HFF-Myc (cell line): ENCODE measurements at regions not wholly inside any gene's neighbourhood (a gene's known extent, or its start where the extent isn't known, plus 50 kb on each side); places are given as distances from the start of the nearest gene placed in this dataset.

Source experiments
- DNase-seq: peaks from one replicate; pipeline ENCODE4 v3.0.0-alpha.2; 2011; ENCODE audit warnings: low read depth; ENCODE audit errors: extremely low read depth
- H3K4me3 ChIP-seq: replicated peaks from 2 replicates; pipeline ENCODE4 v1.5.1; 2011; ENCODE audit warnings: low read depth, mild to moderate bottlenecking, control low read depth, low read length
- TF ChIP-seq, protein P1 (sequence below): IDR thresholded peaks from 2 replicates; pipeline ENCODE4 v1.5.1; 2012; ENCODE audit warnings: mild to moderate bottlenecking, low read depth, low read length, control low read depth; ENCODE audit errors: missing control alignments

DNA sequence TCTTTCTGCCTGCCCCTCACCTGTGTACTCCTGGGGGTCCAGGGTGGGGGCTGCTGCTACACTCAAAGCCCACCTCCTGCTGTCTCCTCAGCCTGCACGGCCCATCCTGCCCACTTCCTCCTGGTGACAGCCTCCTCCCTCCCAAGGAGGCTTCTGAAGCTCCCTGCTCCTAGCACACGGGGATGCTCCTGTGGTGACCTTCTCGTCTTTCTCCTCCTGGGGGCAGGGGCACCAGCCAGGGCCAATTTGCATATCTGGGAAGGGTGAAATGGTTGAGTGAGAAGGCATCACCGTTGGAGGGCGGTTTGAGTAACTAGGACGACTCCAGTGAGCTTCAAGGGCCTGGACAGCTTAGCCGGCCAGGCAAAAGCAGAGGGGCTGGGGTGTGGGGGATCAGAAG is 51.9 kb upstream of the COL5A1 start:
- DNase-seq, result no peak
- H3K4me3 ChIP-seq, result no peak overlapping the region
- TF ChIP-seq, protein P1, sequence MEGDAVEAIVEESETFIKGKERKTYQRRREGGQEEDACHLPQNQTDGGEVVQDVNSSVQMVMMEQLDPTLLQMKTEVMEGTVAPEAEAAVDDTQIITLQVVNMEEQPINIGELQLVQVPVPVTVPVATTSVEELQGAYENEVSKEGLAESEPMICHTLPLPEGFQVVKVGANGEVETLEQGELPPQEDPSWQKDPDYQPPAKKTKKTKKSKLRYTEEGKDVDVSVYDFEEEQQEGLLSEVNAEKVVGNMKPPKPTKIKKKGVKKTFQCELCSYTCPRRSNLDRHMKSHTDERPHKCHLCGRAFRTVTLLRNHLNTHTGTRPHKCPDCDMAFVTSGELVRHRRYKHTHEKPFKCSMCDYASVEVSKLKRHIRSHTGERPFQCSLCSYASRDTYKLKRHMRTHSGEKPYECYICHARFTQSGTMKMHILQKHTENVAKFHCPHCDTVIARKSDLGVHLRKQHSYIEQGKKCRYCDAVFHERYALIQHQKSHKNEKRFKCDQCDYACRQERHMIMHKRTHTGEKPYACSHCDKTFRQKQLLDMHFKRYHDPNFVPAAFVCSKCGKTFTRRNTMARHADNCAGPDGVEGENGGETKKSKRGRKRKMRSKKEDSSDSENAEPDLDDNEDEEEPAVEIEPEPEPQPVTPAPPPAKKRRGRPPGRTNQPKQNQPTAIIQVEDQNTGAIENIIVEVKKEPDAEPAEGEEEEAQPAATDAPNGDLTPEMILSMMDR, result no peak

DNA sequence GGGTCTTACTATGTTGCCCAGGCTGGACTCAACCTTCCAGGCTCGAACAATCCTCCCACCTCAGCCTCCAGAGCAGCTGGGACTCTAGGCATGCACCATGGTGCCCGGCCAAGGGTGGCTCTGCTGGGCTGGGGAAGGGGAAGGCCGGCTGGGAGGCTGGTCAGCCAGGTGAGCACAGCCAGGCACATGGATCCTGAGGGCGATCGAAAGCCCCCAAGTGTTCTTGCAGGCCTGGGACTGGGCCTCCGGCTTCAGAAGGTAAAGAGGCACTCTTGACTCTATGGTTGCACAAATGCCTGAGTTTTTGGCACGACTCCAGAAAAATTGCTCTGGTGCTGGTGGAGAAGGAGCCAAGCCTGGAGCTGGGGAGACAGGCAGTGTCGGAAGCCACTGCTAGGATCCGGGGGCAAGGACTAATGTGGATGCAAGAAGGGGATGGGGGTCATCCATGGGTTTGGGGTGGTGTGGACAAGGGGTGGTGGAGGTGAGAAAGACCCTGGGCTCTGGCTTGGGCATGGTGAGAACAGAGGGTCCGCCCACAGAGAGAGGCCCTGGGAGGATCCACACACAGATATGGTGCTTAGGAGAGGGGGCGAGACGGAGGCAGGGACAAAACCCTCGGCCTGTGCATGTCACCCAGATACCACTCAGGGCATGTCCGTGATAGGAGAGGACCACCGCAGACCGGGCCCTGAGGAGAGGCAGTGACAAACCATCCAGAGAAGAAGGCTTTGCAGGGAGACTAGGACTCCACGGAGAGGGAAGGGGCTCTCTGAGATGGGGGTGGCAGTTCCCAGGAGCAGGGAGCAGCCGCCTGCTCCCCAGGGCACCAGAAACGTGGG is 51.1 kb upstream of the COL5A1 start:
- TF ChIP-seq, protein P1, result no peak
- no peak for DNase-seq
- no peak overlapping the region for H3K4me3 ChIP-seq

DNA sequence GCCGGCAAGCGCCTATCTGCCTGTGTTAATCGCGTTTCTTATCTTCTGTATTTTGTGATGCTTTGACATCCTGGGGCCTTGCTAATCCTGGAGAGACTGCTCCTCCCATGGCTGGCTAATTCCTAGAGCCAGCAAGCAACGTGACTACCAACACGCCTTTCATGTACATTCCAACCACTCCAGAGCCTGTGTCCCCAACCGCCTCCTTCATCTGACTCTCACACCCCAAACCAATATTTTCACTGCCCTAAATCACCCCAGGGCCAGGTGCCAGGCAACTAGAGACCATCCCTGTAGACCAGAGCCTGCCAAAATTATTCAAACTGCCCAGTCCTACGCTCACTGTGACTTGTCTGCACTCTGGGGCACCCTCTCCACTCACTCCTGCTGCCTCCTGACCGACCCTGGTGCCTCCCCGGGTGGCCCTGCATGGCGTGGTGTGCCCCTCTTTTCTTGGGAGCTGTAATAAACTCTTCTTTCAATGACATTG is 50.5 kb upstream of the COL5A1 start:
- TF ChIP-seq, protein P1, result no peak
- H3K4me3 ChIP-seq, result no peak overlapping the region
- DNase-seq, result no peak

DNA sequence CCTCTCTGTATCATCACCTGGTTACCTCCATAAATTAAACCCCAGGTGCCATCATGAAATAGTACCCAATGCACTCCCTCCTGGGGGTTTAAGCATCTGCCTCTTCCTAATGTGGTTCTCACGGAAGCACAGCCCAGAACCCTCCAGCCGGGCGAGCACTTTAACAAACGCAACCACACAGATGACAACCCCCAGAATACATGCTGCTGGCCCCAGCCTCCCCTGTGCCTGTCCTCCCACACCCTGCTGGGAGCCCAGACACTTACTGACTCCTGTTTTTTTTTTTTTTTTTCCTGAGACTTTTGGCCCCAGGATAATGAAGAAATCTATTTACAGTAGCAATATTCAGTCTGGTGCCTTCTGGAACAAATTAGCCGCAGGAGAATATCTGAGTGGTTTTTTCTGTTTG is 50.0 kb upstream of the COL5A1 start:
- TF ChIP-seq, protein P1, result no peak
- no peak overlapping the region for H3K4me3 ChIP-seq
- peak; percentile 49 for DNase-seq
